HG03159 (cell line): ENCODE measurements at regions not wholly inside any gene's neighbourhood (a gene's known extent, or its start where the extent isn't known, plus 50 kb on each side); places are given as distances from the start of the nearest gene placed in this dataset.
"Not testable (repeated sequence)": the region's sequence is repeated elsewhere in the genome, so short reads cannot be mapped to it uniquely, and the experiment has no call there.

Experiments used
- ATAC-seq: cut with Tn5 transposase; IDR thresholded peaks from one replicate; pipeline ENCODE4 v1.9.1; 2021; ENCODE audit warnings: mild to moderate bottlenecking, moderate library complexity; ENCODE audit not compliant: unreplicated experiment

GRCh38 chr2:16739778-16740581 lies 74.3 kb upstream of the CYRIA start:
- no peak for ATAC-seq

GRCh38 chr2:16738361-16739225 lies 73.0 kb upstream of the CYRIA start:
- ATAC-seq = no peak

DNA sequence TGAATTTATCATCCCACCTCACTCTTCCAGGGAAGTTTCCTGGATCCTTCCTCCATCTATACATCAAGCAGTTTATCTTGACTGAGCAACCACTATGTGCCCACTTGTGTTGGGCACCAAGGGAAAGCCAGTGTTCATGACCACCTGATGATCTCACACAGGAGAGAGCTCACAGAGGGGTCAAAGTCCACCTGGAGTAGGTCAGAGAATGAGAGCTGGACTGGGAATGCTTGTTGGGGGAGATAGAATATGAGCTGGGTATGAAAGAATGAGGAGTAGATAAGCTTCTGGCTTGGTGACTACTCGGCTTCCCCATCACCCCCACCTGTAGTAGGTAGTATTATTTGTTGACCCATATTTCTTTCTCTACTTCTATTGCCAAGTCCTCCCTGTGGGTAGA lies 72.2 kb upstream of the CYRIA start:
- ATAC-seq = no peak

- no peak for ATAC-seq
Observed at GRCh38 chr2:16736633-16737032, 71.0 kb upstream of the CYRIA start.

GRCh38 chr2:16729335-16729734 lies 63.7 kb upstream of the CYRIA start:
- ATAC-seq = peak; percentile 61

DNA sequence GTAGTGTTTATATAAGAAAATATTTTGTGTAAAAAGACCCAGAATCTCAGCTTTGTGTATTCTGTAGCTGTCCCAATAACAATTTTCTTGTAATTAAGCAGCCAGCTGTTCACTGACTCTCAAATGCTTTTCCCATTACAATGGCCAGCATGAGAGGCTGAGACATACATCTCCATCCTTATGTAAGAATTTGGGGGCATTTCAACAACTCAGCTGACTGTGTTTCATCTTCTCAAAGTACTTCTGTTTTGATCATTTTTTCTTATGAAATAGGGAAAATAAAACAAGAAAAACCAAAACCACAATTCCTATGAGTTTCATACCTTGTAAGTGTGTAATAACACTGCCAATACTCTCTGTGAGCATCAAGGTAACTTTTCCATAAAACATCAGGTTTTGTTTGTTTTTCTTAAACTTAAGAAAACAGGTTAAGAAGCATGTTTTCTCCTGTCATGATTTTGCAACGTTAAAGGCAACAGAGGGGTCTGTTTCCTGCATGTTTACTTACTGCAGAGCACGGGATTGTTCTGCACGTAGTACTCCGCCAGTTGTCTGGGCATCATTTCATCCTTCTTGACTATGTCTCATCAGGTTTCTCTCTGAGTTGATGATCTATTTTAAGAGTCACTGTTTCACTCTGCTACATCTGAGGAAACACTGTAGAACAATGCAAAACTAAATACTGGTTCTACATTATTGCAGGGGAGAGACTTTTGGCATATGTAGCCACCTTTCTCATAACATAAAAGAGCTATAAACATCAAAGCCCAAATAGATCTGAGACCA lies 62.9 kb upstream of the CYRIA start:
- no peak for ATAC-seq

- not testable (repeated sequence) for ATAC-seq
Observed at GRCh38 chr2:16727849-16728248, 62.2 kb upstream of the CYRIA start.

DNA sequence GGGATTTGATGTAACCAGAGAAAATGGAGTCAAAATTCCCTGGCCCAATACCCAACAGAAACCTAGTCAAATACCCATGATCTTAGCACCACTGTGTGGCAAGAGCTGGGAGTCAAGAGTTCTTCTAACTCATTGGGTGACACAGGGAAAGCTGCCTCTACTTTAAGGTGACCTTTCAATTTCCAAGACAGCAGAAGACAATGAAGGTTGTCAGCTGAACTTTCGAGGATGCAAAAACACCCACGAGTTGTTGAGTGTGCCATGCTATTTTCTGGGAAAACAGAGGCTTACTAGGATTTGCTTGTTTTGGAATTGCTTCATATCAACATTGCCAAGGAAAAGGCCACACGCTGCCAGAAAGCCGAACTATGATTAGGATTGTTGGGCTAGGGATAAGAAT lies 61.6 kb upstream of the CYRIA start:
- ATAC-seq = no peak

DNA sequence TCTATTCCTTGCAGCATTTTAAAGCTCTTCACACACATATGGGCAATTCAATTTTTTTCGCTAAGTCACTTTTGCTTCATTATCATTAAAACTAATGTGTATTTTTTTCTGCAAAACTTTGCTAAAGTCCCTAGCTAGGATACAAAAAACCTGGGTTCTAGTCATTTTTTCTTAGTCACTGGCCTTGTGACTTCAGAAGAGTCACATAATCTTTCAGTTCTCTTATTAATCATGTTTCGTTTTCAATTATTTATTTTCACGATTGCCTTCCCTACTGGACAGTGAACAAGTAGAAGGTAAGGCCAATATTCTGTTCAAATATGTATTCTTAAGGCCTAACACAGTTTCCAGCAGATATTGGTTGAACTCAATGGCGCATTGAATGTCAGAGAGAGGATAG lies 60.9 kb upstream of the CYRIA start:
- ATAC-seq = no peak

- ATAC-seq = no peak
Observed at GRCh38 chr2:16726147-16726546, 60.5 kb upstream of the CYRIA start.

- no peak for ATAC-seq
Observed at GRCh38 chr2:16725549-16725948, 59.9 kb upstream of the CYRIA start.

DNA sequence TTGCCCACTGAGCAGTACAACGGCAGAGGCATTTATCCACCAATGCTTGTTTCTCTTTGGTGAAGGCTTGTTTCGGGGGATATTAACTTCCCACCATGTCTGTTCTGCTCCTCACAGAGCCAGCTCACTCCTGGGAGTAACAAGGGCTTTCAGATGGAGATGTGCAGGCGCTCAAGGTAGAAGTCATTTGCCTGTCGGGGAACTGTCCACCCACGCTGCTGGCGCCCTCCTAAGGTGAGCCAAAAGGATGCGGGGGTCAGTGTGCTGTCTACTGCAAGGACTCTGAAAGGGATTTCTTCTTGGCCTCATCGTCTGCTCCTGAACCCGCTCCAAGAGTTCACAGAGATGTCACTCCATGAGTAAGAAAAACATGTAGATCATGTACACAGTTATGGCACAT lies 57.0 kb upstream of the CYRIA start:
- no peak for ATAC-seq

DNA sequence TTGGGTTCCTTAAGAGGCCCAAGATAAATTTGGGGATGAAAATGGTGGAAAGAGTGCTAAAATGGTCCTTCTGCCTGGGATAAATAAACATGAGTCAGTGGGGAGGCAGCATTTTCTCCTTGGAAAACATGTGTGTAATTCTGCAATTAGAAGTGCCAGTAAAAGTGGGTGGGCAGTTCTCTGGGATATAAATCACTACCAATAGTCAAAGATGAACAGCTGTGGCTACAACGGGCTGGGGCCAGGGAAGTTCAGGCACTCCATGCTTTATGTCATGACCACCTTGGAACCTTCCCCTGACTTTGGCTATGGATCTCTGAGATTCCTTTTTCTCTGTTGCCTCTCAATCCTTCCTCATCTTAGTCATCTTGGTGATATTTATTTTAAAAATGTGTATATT lies 56.5 kb upstream of the CYRIA start:
- ATAC-seq = no peak

DNA sequence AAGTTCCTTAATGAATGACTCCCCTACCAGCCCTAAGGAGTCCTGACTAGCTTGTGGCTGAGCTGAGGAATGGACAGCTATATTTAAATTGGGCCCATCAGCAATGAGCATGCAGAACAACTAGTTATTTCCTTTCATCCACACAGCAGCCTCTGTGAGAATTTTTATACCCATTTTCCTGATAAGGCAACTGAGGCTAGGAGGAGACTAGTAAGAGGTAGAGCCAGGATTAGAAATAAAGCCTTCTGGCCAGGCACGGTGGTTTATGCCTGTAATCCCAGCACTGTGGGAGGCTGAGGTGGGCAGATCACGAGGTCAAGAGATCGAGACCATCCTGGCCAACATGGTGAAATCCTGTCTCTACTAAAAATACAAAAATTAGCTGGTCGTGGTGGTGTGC lies 55.9 kb upstream of the CYRIA start:
- not testable (repeated sequence) for ATAC-seq

DNA sequence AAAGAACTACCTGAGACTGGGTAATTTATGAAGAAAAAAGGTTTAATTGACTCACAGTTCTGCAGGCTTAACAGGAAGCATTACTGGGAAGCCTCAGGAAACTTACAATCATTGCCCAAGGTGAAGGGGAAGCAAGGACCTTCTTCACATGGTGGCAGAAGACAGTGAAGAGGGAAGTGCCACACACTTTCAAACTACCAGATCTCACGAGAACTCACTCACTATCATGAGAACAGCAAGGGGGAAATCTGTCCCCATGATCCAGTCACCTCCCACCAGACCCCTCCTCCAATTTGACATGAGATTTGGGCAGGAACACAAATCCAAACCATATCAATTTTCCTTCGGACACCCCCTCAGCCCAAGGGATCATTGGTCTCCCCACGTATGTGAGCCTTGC lies 55.1 kb upstream of the CYRIA start:
- not testable (repeated sequence) for ATAC-seq

DNA sequence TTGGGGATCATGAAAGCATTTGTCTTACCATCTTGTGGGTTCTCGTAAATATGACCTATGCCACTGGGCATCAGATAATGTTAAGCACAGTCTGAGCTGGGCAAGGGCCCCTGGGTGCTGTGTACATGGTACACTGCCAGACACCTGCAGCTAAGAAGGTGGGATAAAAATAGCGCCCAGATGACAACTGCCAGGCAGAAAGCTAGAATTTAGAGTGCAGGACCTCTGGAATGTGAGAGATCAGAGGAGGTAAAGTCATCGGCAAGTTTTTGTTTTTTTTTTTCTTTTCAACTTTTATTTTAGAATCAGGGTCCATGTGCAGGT lies 53.8 kb upstream of the CYRIA start:
- ATAC-seq = no peak

DNA sequence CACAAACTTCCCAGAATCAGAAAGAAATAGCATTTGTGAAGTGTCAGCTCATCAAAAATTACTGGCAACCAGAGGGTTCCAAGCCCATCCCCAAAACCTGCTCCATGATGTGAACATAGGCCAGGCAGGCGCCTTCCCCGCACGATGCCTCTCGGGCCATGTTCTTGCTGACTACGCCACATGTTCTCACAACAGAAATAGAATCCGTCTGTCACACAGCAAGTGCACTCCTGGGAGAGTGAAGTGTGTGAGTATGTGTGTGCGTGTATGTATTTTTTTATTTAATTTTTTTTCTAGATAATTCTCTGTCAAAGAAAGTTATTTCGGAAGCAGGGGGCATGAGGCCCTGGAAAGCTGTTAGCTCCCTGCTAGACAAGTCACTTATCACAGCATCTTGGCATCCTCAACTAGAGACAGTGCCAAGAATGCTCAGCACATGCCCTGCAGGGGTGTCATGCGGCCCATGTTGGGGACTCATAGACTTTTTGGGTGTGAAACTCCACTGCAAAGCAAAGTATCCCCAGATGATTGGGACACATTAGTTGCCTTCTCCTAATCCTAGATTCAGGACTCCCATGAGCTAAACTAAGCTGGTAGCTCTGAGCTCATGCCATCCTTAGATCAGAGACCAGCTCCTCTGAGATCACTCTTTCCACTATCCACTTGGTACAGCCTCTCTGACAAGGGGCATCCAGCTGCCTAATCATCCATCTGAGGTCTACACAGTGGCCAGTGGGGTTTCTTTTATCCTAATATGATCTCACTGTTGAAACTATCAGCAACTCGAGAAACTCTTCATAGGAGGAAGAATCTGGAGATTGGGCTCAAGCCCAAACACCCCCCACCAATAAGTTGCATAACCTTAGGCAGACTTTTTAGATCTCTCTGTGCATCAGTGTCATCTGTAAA lies 53.2 kb upstream of the CYRIA start:
- no peak for ATAC-seq

GRCh38 chr2:16717477-16717876 lies 51.8 kb upstream of the CYRIA start:
- no peak for ATAC-seq

GRCh38 chr2:16716944-16717343 lies 51.3 kb upstream of the CYRIA start:
- no peak for ATAC-seq

DNA sequence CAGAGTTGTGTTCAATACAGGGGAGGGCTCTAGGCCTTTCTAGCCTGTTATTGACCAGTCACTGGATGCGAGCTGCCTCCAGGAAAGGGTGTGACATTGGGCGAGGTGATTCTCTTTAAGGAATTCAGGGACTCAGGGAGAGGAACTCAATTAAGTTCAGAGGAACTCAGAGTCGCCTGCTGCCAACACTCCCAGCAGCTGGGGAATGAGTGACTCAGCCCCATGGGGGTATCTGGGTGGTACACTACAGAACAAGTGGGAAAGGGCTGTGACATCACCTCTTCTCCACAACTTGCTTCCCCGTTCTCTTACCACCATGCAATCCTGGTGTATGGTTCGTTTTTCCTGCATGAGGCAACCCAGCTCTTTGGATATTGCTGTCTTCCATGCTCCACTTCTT lies 50.4 kb upstream of the CYRIA start:
- ATAC-seq = no peak
